ENCODE measurements at regions not wholly inside any gene's neighbourhood (a gene's known extent, or its start where the extent isn't known, plus 50 kb on each side); places are given as distances from the start of the nearest gene placed in this dataset.

DNA sequence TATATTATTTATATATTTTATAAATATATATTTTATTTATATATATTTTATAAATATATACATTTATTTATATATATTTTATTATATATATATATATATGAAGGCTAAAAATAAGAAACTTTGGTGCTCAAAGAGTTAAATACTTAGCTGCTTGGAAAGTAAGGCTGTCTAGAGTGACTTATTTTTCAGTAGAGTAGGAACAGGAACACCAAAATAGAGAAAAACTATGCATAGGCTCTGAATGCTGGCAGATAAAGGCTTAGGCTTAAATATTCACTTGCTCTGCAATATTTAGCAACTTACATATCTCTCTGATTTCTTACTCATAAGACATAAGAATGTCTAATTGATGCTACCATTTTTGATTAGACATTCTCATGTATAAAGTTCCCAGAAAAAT is 991.2 kb downstream of the VRK1 start:
- H3K79me2 ChIP-seq (ENCODE audit: insufficient read depth, low read length) = no peaks in the 10 kb centered on the region
- CTCF ChIA-PET (ENCODE audit: low intra/inter-chr PET ratio, low total read pairs) = no interaction called here
- no peak overlapping the region for H2AFZ ChIP-seq (ENCODE audit: low read length)
- H4K20me1 ChIP-seq (ENCODE audit: insufficient read depth, low read length) = no peaks in the 10 kb centered on the region
- ATAC-seq (no peak), DNase-seq (ENCODE audit: low spot score) (no peak), FAIRE-seq (no peak)
- POLR2A ChIA-PET = no interaction called here
- in situ Hi-C loops (cut with HindIII; ENCODE audit: extremely low pct_ligation_motif_present, low pct_unique_long_range_greater_than_20kb) = no loop called here
- H3K36me3 ChIP-seq (replicated peaks in 1 of 2; ENCODE audit: control insufficient read depth in 1 of 2, insufficient read depth in 2 of 2, low read length in 2 of 2) = no peaks in the 10 kb centered on the region
- no TSS peak for BruUV-seq (replicated peaks)
- H3K4me3 ChIP-seq (replicated peaks in 1 of 3; ENCODE audit: insufficient read depth in 1 of 3, low read depth in 2 of 3, low read length in 3 of 3) = no peak overlapping the region
- H3K27me3 ChIP-seq (ENCODE audit: control insufficient read depth in 1 of 2, insufficient read depth in 2 of 2, low read length in 2 of 2) = no peaks in the 10 kb centered on the region
- no peak overlapping the region for H3K27ac ChIP-seq (ENCODE audit: extremely low read length, insufficient read depth, low read length)
- H3K4me1 ChIP-seq (ENCODE audit: insufficient read depth, low read length) = no peaks in the 10 kb centered on the region
- H3K9me3 ChIP-seq (ENCODE audit: low read length) = peaks cover 9% of the 10 kb centered on the region; the same call in 1 of the 2 replicates
- intact Hi-C loops (cut with micrococcal nuclease; ENCODE audit: unreplicated experiment) = no loop called here
- no peak overlapping the region for H3K9ac ChIP-seq (ENCODE audit: insufficient read depth, low read depth, low read length)
- H3K4me2 ChIP-seq (ENCODE audit: low read depth, low read length) = no peak overlapping the region
- no peak for TF ChIP-seq ZMAT3 (CRISPR knock-in tag; conservative IDR thresholded peaks at IDR 0.05)
- TF ChIP-seq ZNF747 (CRISPR knock-in tag; IDR thresholded peaks at IDR 0.05; ENCODE audit: borderline replicate concordance) = no peak
- no peak for TF ChIP-seq ZNF24 (IDR thresholded peaks at IDR 0.05)
- TF ChIP-seq, protein P1, sequence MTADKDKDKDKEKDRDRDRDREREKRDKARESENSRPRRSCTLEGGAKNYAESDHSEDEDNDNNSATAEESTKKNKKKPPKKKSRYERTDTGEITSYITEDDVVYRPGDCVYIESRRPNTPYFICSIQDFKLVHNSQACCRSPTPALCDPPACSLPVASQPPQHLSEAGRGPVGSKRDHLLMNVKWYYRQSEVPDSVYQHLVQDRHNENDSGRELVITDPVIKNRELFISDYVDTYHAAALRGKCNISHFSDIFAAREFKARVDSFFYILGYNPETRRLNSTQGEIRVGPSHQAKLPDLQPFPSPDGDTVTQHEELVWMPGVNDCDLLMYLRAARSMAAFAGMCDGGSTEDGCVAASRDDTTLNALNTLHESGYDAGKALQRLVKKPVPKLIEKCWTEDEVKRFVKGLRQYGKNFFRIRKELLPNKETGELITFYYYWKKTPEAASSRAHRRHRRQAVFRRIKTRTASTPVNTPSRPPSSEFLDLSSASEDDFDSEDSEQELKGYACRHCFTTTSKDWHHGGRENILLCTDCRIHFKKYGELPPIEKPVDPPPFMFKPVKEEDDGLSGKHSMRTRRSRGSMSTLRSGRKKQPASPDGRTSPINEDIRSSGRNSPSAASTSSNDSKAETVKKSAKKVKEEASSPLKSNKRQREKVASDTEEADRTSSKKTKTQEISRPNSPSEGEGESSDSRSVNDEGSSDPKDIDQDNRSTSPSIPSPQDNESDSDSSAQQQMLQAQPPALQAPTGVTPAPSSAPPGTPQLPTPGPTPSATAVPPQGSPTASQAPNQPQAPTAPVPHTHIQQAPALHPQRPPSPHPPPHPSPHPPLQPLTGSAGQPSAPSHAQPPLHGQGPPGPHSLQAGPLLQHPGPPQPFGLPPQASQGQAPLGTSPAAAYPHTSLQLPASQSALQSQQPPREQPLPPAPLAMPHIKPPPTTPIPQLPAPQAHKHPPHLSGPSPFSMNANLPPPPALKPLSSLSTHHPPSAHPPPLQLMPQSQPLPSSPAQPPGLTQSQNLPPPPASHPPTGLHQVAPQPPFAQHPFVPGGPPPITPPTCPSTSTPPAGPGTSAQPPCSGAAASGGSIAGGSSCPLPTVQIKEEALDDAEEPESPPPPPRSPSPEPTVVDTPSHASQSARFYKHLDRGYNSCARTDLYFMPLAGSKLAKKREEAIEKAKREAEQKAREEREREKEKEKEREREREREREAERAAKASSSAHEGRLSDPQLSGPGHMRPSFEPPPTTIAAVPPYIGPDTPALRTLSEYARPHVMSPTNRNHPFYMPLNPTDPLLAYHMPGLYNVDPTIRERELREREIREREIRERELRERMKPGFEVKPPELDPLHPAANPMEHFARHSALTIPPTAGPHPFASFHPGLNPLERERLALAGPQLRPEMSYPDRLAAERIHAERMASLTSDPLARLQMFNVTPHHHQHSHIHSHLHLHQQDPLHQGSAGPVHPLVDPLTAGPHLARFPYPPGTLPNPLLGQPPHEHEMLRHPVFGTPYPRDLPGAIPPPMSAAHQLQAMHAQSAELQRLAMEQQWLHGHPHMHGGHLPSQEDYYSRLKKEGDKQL (CRISPR knock-in tag; IDR thresholded peaks at IDR 0.05; ENCODE audit: low read depth) = no peak
- TF ChIP-seq TAF15 (IDR thresholded peaks at IDR 0.05; ENCODE audit: low read depth, low read length, poor library complexity, severe bottlenecking) = no peak
- TF ChIP-seq, protein P2, sequence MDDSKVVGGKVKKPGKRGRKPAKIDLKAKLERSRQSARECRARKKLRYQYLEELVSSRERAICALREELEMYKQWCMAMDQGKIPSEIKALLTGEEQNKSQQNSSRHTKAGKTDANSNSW (CRISPR knock-in tag; IDR thresholded peaks at IDR 0.05; ENCODE audit: borderline replicate concordance) = no peak
- TF ChIP-seq ZNF543 (CRISPR knock-in tag; IDR thresholded peaks at IDR 0.05) = no peak
- TF ChIP-seq ZNF563 (CRISPR knock-in tag; IDR thresholded peaks at IDR 0.05) = no peak
- TF ChIP-seq, protein P3, sequence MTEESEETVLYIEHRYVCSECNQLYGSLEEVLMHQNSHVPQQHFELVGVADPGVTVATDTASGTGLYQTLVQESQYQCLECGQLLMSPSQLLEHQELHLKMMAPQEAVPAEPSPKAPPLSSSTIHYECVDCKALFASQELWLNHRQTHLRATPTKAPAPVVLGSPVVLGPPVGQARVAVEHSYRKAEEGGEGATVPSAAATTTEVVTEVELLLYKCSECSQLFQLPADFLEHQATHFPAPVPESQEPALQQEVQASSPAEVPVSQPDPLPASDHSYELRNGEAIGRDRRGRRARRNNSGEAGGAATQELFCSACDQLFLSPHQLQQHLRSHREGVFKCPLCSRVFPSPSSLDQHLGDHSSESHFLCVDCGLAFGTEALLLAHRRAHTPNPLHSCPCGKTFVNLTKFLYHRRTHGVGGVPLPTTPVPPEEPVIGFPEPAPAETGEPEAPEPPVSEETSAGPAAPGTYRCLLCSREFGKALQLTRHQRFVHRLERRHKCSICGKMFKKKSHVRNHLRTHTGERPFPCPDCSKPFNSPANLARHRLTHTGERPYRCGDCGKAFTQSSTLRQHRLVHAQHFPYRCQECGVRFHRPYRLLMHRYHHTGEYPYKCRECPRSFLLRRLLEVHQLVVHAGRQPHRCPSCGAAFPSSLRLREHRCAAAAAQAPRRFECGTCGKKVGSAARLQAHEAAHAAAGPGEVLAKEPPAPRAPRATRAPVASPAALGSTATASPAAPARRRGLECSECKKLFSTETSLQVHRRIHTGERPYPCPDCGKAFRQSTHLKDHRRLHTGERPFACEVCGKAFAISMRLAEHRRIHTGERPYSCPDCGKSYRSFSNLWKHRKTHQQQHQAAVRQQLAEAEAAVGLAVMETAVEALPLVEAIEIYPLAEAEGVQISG (CRISPR knock-in tag; IDR thresholded peaks at IDR 0.05) = no peak
- TF ChIP-seq, protein P4, sequence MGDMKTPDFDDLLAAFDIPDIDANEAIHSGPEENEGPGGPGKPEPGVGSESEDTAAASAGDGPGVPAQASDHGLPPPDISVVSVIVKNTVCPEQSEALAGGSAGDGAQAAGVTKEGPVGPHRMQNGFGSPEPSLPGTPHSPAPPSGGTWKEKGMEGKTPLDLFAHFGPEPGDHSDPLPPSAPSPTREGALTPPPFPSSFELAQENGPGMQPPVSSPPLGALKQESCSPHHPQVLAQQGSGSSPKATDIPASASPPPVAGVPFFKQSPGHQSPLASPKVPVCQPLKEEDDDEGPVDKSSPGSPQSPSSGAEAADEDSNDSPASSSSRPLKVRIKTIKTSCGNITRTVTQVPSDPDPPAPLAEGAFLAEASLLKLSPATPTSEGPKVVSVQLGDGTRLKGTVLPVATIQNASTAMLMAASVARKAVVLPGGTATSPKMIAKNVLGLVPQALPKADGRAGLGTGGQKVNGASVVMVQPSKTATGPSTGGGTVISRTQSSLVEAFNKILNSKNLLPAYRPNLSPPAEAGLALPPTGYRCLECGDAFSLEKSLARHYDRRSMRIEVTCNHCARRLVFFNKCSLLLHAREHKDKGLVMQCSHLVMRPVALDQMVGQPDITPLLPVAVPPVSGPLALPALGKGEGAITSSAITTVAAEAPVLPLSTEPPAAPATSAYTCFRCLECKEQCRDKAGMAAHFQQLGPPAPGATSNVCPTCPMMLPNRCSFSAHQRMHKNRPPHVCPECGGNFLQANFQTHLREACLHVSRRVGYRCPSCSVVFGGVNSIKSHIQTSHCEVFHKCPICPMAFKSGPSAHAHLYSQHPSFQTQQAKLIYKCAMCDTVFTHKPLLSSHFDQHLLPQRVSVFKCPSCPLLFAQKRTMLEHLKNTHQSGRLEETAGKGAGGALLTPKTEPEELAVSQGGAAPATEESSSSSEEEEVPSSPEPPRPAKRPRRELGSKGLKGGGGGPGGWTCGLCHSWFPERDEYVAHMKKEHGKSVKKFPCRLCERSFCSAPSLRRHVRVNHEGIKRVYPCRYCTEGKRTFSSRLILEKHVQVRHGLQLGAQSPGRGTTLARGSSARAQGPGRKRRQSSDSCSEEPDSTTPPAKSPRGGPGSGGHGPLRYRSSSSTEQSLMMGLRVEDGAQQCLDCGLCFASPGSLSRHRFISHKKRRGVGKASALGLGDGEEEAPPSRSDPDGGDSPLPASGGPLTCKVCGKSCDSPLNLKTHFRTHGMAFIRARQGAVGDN (CRISPR knock-in tag; IDR thresholded peaks at IDR 0.05) = no peak
- no peak for TF ChIP-seq MYPOP (CRISPR knock-in tag; IDR thresholded peaks at IDR 0.05)

All from HepG2 (cell line).